Neuron (in vitro differentiated cells): ENCODE measurements at regions not wholly inside any gene's neighbourhood (a gene's known extent, or its start where the extent isn't known, plus 50 kb on each side); places are given as distances from the start of the nearest gene placed in this dataset.
"Not testable (repeated sequence)": the region's sequence is repeated elsewhere in the genome, so short reads cannot be mapped to it uniquely, and the experiment has no call there.

ENCODE experiments used
- H2AFZ ChIP-seq: one replicate; pipeline ENCODE4 v1.6.1; 2013; ENCODE audit warnings: low read depth, mild to moderate bottlenecking, inconsistent platforms, low read length, moderate library complexity
- H3K27me3 ChIP-seq: one replicate; pipeline ENCODE4 v1.6.1; 2013; ENCODE audit warnings: low read length; ENCODE audit not compliant: insufficient read depth
- H3K36me3 ChIP-seq: one replicate; pipeline ENCODE4 v1.6.1; 2013; ENCODE audit warnings: low read length; ENCODE audit not compliant: insufficient read depth
- H3K4me1 ChIP-seq: one replicate; pipeline ENCODE4 v1.6.1; 2013; ENCODE audit warnings: low read length; ENCODE audit not compliant: insufficient read depth
- H3K4me3 ChIP-seq: 2 replicates; pipeline ENCODE4 v1.5.1; 2013; ENCODE audit warnings: mild to moderate bottlenecking, low read length, moderate library complexity
- H3K9me3 ChIP-seq: one replicate; pipeline ENCODE4 v1.6.1; 2013; ENCODE audit warnings: low read length

DNA sequence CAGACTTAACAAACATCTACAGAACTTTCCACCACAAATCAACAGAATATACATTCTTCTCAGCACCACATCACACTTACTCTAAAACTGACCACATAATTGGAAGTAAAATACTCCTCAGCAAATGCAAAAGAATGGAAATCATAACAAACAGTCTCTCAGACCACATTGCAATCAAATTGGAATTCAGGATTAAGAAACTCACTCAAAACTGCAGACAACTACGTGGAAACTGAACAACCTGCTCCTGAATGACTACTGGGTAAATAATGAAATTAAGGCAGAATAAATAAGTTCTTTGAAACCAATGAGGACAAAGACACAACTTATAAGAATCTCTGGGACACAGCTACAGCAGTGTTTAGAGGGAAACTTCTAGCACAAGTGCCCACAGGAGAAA is 292.7 kb downstream of the RND3 start:
- H3K4me1 ChIP-seq, H3K9me3 ChIP-seq, H2AFZ ChIP-seq, H3K4me3 ChIP-seq, H3K27me3 ChIP-seq, H3K36me3 ChIP-seq: not testable (repeated sequence)

DNA sequence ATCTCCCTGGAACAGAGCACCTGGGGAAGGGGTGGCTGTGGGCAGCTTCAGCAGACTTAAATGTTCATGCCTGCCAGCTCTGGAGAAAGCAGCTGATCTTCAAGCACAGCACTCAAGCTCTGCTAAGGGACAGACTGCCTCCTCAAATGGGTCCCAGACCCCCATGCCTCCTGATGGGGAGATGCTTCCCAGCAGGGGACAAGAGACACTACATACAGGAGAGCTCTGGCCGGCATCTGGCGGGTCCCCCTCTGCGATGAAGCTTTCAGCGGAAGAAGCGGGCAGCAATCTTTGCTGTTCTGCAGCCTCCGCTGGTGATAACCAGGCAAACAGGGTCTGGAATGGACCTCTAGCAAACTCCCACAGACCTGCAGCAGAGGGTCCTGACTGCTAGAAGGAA is 294.8 kb downstream of the RND3 start:
- H3K27me3 ChIP-seq: no peaks in the 10 kb centered on the region
- no peaks in the 10 kb centered on the region for H3K9me3 ChIP-seq
- no peaks in the 10 kb centered on the region for H3K36me3 ChIP-seq
- no peaks in the 10 kb centered on the region for H3K4me1 ChIP-seq
- H2AFZ ChIP-seq: no peak overlapping the region
- no peak overlapping the region for H3K4me3 ChIP-seq

DNA sequence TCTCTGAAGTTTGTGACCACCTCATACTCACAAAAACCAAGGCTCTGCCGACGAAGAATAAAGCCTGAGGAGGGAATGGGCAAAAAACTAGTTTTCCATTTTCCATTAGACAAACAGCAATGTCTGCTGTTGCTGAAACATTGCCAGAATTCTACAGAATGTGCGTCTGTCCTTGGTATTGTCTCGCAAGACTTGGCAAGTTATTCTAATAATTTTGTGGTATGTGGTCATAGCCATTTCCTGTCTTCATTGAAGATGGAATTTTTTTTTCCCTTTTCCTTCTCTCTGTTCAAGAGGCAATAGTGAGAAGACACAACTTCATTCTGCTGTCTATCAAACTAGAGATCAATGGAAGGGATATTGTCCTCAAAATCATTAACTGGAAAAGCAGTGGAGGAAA is 296.1 kb downstream of the RND3 start:
- no peaks in the 10 kb centered on the region for H3K27me3 ChIP-seq
- no peaks in the 10 kb centered on the region for H3K4me1 ChIP-seq
- H3K4me3 ChIP-seq: no peak overlapping the region
- no peaks in the 10 kb centered on the region for H3K9me3 ChIP-seq
- H3K36me3 ChIP-seq: no peaks in the 10 kb centered on the region
- no peak overlapping the region for H2AFZ ChIP-seq

DNA sequence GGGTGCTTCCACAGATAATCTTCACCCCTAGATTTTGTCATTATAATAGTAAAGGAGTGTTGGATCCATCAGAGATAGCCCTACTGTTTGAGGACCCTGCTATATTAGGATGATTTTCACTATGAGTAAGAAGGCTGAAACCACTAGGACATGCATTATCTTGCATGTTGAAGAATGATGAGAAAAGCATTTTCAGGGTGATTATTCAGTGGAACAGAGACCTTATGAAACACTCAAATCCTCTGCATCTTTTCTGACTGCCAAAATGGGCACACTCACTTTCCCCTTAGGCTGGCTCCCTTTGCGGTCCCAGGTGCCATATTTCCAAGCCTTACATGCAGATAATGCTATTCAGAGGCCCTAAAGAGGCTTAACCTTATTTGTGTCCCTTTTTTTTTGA is 296.9 kb downstream of the RND3 start:
- Histone ChIP-seq H2AFZ (no peak overlapping the region), H3K4me3 (no peak overlapping the region), H3K4me1 (no peaks in the 10 kb centered on the region), H3K9me3 (no peaks in the 10 kb centered on the region), H3K27me3 (no peaks in the 10 kb centered on the region), H3K36me3 (no peaks in the 10 kb centered on the region)

DNA sequence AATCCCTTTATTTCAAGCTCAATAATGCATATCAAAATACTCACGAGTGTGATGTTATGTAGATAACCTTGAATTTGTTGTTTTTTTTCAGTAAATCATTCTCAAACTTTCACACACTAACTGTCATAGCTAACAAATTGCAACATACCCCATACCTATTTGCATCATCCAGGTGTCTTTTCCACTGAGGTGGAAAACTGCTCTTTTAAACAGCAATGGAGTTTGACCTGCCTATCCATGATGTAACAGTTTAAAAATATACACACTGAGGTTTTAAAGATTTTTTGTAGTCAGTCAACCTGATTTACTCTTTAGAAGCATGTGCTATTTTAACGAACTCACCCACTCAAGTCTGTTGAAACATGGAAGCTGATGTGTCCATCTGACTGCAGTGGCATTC is 298.7 kb downstream of the RND3 start:
- Histone ChIP-seq H3K9me3 (no peaks in the 10 kb centered on the region), H3K27me3 (no peaks in the 10 kb centered on the region), H3K4me1 (no peaks in the 10 kb centered on the region), H3K4me3 (no peak overlapping the region), H2AFZ (no peak overlapping the region), H3K36me3 (no peaks in the 10 kb centered on the region)

DNA sequence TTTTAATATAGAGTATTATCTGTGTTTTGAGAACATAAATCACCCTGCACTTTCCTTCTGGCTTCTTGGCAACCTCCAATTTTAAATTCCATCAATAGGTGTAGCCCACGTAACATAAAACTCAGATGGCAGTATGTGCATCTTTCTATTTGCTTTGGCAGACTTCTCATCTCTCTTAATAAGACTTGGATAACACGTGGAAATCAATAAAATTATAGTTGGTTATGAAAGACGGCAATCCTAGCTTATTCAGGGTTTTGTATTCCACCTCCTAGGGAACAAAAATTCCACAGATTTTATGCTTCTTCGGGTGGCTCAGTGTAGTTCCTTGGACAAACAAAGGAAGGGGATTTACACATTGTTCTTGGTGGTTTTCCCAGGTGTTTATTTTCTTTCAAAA is 299.3 kb downstream of the RND3 start:
- no peak overlapping the region for H2AFZ ChIP-seq
- no peaks in the 10 kb centered on the region for H3K9me3 ChIP-seq
- no peaks in the 10 kb centered on the region for H3K36me3 ChIP-seq
- H3K27me3 ChIP-seq: no peaks in the 10 kb centered on the region
- H3K4me3 ChIP-seq: no peak overlapping the region
- H3K4me1 ChIP-seq: no peaks in the 10 kb centered on the region

DNA sequence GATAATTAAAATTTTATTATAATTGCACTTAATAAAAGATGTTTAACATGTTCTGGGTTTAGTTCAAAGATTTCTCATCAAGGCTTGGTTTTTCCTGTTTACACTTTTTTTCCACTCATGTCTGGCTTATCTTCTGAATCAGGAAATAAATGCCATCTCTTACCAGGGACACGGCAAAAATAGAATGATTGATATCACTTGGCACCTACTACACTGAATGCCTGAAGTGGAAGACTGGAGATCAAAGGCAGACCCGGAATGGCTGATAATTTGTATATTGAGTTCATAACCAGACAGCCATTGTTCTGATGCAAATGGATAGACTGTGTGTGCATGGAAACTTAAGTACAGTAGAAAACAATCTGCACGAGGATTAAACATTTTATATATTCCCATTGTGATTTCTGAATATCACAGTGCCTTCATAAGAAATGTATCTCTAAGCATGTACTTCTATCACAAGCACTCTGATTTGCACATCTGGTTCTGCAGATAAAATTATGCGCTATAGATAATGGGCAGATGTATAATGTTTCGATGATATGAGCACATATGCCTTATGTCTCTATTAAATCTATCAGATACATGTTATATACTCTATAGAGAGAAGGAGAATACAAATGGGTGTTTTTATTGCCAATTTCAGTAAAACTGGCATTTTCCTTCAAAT is 304.8 kb downstream of the RND3 start:
- Histone ChIP-seq H3K4me3 (no peak overlapping the region), H3K27me3 (no peaks in the 10 kb centered on the region), H3K9me3 (no peaks in the 10 kb centered on the region), H3K36me3 (no peaks in the 10 kb centered on the region), H3K4me1 (no peaks in the 10 kb centered on the region), H2AFZ (no peak overlapping the region)

GRCh38 chr2:150178591-150178990 is 308.9 kb downstream of the RND3 start:
- Histone ChIP-seq H3K36me3 (no peaks in the 10 kb centered on the region), H2AFZ (no peak overlapping the region), H3K9me3 (no peaks in the 10 kb centered on the region), H3K27me3 (no peaks in the 10 kb centered on the region), H3K4me1 (no peaks in the 10 kb centered on the region), H3K4me3 (no peak overlapping the region)

- peaks cover 2% of the 10 kb centered on the region for H3K9me3 ChIP-seq
- no peak overlapping the region for H2AFZ ChIP-seq
- H3K27me3 ChIP-seq: no peaks in the 10 kb centered on the region
- no peak overlapping the region for H3K4me3 ChIP-seq
- no peaks in the 10 kb centered on the region for H3K4me1 ChIP-seq
- no peaks in the 10 kb centered on the region for H3K36me3 ChIP-seq
These were observed 312.5 kb downstream of the RND3 start for GRCh38 chr2:150174971-150175421.

DNA sequence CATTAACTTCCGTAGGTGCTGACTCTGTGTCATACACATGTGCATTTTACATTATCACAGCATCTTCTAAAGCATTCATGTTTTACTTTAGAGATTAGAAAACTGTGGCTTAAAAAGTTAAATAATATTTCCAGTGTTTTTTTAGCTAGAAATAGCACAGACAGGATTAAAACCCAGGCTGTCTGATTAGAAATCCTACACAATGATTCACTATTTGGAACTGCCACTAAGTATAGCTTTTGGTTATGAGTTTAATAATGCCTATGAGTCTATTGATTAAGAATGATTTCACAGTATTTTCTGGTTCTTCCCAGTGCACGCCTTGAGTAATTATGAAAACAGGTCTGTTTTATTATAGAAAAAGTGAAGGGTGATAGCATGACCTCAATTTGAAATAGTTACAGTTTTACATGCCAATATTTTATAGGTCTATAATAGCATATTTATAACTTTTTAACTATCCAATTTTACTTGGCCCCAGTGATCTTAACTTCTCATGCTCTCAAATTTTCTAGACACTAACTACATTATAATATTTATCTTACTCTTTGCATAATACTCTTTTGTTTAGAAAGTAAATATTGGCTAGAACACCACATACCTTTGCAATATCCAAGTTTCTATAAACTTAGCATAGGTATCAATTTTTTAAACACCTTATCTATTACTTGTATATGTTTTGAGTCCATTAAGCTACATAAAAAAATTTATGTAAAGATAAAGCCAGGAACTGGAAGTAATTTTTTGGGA is 313.2 kb downstream of the RND3 start:
- H3K9me3 ChIP-seq: peaks cover 2% of the 10 kb centered on the region
- no peak overlapping the region for H2AFZ ChIP-seq

DNA sequence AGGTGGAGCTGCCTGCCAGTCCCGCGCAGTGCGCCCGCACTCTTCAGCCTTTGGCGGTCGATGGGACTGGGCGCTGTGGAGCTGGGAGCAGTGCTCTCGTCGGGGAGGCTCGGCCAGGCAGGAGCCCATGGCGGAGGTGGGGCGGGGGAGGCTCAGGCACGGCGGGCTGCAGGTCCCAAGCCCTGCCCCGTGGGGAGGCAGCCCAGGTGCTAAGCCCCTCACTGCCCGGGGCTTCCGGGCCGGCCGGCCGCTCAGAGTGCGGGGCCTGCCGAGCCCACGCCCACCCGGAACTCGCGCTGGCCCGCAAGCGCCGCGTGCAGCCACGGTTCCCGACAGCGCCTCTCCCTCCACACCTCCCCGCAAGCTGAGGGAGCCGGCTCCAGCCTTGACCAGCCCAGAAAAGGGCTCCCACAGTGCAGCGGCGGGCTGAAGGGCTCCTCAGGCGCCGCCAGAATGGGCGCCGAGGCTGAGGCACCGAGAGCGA is 316.4 kb downstream of the RND3 start:
- Histone ChIP-seq H3K9me3 (peaks cover 2% of the 10 kb centered on the region), H2AFZ (no peak overlapping the region), H3K36me3 (no peaks in the 10 kb centered on the region), H3K27me3 (no peaks in the 10 kb centered on the region), H3K4me1 (peaks cover 4% of the 10 kb centered on the region), H3K4me3 (no peak overlapping the region)

More for the DNA sequence above, 313.2 kb downstream of the RND3 start:
- Histone ChIP-seq H3K27me3 (no peaks in the 10 kb centered on the region), H3K4me1 (no peaks in the 10 kb centered on the region), H3K4me3 (no peak overlapping the region), H3K36me3 (no peaks in the 10 kb centered on the region)

DNA sequence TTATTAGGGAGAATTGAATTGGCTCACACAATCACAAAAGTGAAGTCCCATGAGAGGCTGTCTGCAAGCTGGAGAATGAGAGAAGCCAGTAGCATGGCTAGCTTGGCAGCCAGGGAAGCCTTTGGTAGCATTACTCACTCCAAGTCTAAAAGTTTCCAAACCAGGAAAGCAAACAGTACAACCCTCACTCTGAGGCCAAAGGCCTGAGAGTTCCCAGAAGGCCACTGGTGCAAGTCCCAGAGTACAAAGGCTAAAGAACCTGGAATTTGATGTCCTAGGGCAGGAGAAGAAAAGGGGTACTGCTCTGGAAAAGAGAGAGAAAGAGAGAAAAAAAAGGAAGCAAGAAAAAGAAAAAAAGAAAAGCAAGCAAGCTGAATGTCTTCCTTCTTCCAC is 318.2 kb downstream of the RND3 start:
- Histone ChIP-seq H2AFZ (no peak overlapping the region), H3K27me3 (no peaks in the 10 kb centered on the region), H3K4me3 (no peak overlapping the region), H3K36me3 (no peaks in the 10 kb centered on the region), H3K4me1 (peaks cover 13% of the 10 kb centered on the region), H3K9me3 (peaks cover 2% of the 10 kb centered on the region)

DNA sequence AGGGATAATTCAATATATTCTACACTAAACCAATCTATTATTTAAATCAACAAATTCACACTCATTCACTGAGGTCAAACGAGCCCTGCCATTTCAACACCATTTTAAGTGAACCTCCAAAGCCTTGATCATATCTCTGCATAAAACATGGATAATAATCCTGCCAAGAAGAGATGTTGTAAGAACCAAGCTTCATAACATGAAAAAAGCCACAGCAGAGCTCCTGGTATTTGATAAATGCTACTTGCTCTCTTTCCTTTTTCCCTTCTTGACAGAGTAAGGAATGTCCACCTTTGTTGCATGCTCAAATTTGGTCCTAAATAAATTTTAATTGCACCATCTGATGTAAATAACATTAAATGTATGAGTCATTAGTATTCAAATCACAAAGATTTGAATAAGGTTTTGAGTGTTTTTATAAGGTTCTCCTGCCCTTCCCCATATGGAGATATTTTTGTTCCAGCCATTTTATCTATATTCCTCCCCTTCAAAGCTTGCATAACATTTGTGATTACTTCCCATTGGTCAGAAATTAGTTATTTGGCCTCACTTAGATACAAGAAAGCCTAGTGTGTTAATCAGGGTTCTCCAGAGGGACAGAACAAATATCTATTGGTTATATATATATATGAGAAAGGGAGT is 318.8 kb downstream of the RND3 start:
- H3K4me3 ChIP-seq: no peak overlapping the region
- H3K36me3 ChIP-seq: no peaks in the 10 kb centered on the region
- H3K9me3 ChIP-seq: peaks cover 2% of the 10 kb centered on the region
- H2AFZ ChIP-seq: no peak overlapping the region
- H3K4me1 ChIP-seq: peaks cover 13% of the 10 kb centered on the region
- H3K27me3 ChIP-seq: no peaks in the 10 kb centered on the region
